Esophagus squamous epithelium (tissue), 4 donors: ENCODE measurements at regions not wholly inside any gene's neighbourhood (a gene's known extent, or its start where the extent isn't known, plus 50 kb on each side); places are given as distances from the start of the nearest gene placed in this dataset.

Experiments
- CTCF ChIP-seq, 6 experiments: fragments of 450-650 bp in 4 of 6; fragments of 200-600 bp in 2 of 6; sonication (generic) in 2 of 6; IDR thresholded peaks; one replicate each; pipeline ENCODE4 v1.5.1; 2016 to 2019; ENCODE audit warnings: antibody characterized with exemption in 6 of 6, mild to moderate bottlenecking in 4 of 6, moderate library complexity in 4 of 6
- POLR2A ChIP-seq, 4 donors: fragments of 450-650 bp; IDR thresholded peaks; one replicate each; pipeline ENCODE4 v1.6.1; 2017; ENCODE audit warnings: antibody characterized with exemption in 4 of 4, mild to moderate bottlenecking in 4 of 4, moderate library complexity in 3 of 4

- no peak for TF ChIP-seq CTCF (IDR thresholded peaks at IDR 0.05)
- TF ChIP-seq POLR2A (IDR thresholded peaks at IDR 0.05) = no peak
These were observed 412.4 kb downstream of the NTRK2 start for GRCh38 chr9:85081963-85082362.
